Peyer's patch (tissue), 4 donors: ENCODE measurements at regions not wholly inside any gene's neighbourhood (a gene's known extent, or its start where the extent isn't known, plus 50 kb on each side); places are given as distances from the start of the nearest gene placed in this dataset.
"Not testable (repeated sequence)": the region's sequence is repeated elsewhere in the genome, so short reads cannot be mapped to it uniquely, and the experiment has no call there.

Experiments
- CTCF ChIP-seq, 6 experiments: fragments of 450-650 bp in 4 of 6; fragments of 200-600 bp in 2 of 6; sonication (generic) in 1 of 6; IDR thresholded peaks; one replicate each; pipeline ENCODE4 v1.5.1; 2017 to 2019; ENCODE audit warnings: antibody characterized with exemption in 6 of 6, mild to moderate bottlenecking in 3 of 6, moderate library complexity in 1 of 6
- POLR2A ChIP-seq, 2 donors: fragments of 450-650 bp; IDR thresholded peaks; one replicate each; pipeline ENCODE4 v1.5.1; 2017; ENCODE audit warnings: antibody characterized with exemption in 2 of 2, mild to moderate bottlenecking in 2 of 2, moderate library complexity in 2 of 2

- not testable (repeated sequence) for TF ChIP-seq CTCF, POLR2A (IDR thresholded peaks at IDR 0.05)
Observed at GRCh38 chr17:27957446-27957793, 64.3 kb upstream of the LYRM9 start.
